ENCODE measurements at regions not wholly inside any gene's neighbourhood (a gene's known extent, or its start where the extent isn't known, plus 50 kb on each side); places are given as distances from the start of the nearest gene placed in this dataset.
A peak's percentile ranks its signal among the peaks of the same experiment; 100 is the strongest.

GRCh38 chr18:21191596-21192307 is 50.3 kb upstream of the GREB1L start:
- TF ChIP-seq CTCF (conservative IDR thresholded peaks at IDR 0.05; ENCODE audit: low read depth, low read length) = peak; percentile 87
- no peak for DNase-seq (ENCODE audit: low read depth)
- H3K4me3 ChIP-seq (ENCODE audit: low read depth, low read length) = no peak overlapping the region
